K562 (cell line): ENCODE measurements at regions not wholly inside any gene's neighbourhood (a gene's known extent, or its start where the extent isn't known, plus 50 kb on each side); places are given as distances from the start of the nearest gene placed in this dataset.

Experiments used
- ATAC-seq: fragments of 200-7000 bp; cut with Tn5 transposase; 3 replicates; pipeline ENCODE4 v1.9.1; 2020; ENCODE audit warnings: moderate library complexity
- BruUV-seq: library from RNA; stranded (reverse); fragments of 400-500 nt; replicated peaks from 2 replicates; lab custom pipeline; 2021; lab: Mats Ljungman, UMichigan
- CTCF ChIA-PET: fragments of 300-600 bp; formaldehyde crosslinking; extraction: SDS; loops from one replicate; lab custom pipeline; 2021; ENCODE audit warnings: low intra/inter-chr PET ratio; lab: Yijun Ruan, JAX
- POLR2A ChIA-PET: fragments of 300-600, 350-650 bp; sonication (Branson Sonifier 250); formaldehyde crosslinking; extraction: SDS; loops from one replicate; lab custom pipeline; 2021; ENCODE audit warnings: antibody characterized with exemption, inconsistent platforms; lab: Yijun Ruan, JAX
- DNase-seq, 4 experiments: peaks; one replicate each; pipeline versions ENCODE4 v3.0.0 to v3.0.0-alpha.2; 2011 to 2018; ENCODE audit warnings: low spot score in 3 of 4, mixed read lengths in 3 of 4; ENCODE audit errors: extremely low read depth in 1 of 4
- FAIRE-seq: peaks from 2 replicates; lab custom pipeline; 2011; peaks lifted over from hg19 to GRCh38; lab: Jason Lieb, UNC
- H2AFZ ChIP-seq: 2 replicates; pipeline ENCODE4 v1.6.0; 2011; ENCODE audit warnings: low read depth, low read length, control low read depth, inconsistent platforms
- H3K27ac ChIP-seq: fragments of 200-600 bp; 3 replicates; pipeline ENCODE4 v1.8.0; 2011; ENCODE audit warnings: low read depth, mild to moderate bottlenecking, control low read depth, inconsistent platforms, low read length, moderate library complexity, mixed read lengths; ENCODE audit errors: extremely low read depth
- H3K27me3 ChIP-seq, 2 experiments: fragments of 300-600 bp in 1 of 2; 2 replicates in 1 of 2; 3 replicates in 1 of 2; pipeline versions ENCODE4 v1.6.0 to v1.8.0; 2011; ENCODE audit warnings: inconsistent platforms in 2 of 2, low read length in 2 of 2, mild to moderate bottlenecking in 1 of 2, mixed read lengths in 1 of 2, moderate library complexity in 1 of 2; ENCODE audit not compliant: control insufficient read depth in 2 of 2, insufficient read depth in 2 of 2
- H3K36me3 ChIP-seq: fragments of 300-600 bp; 3 replicates; pipeline ENCODE4 v1.8.0; 2011; ENCODE audit warnings: mild to moderate bottlenecking, low read length, inconsistent platforms; ENCODE audit not compliant: control insufficient read depth, insufficient read depth
- H3K4me1 ChIP-seq, 2 experiments: fragments of 200-600 bp in 1 of 2; replicated peaks in 1 of 2; 2 replicates in 1 of 2; 3 replicates in 1 of 2; pipeline versions ENCODE4 v1.5.1 to v1.8.0; 2011; ENCODE audit warnings: inconsistent platforms in 2 of 2, low read length in 2 of 2, mild to moderate bottlenecking in 1 of 2, mixed read lengths in 1 of 2, moderate library complexity in 1 of 2; ENCODE audit not compliant: control insufficient read depth in 2 of 2, insufficient read depth in 2 of 2
- H3K4me2 ChIP-seq: 2 replicates; pipeline ENCODE4 v1.6.1; 2011; ENCODE audit warnings: low read length, control low read depth, inconsistent platforms, mixed read lengths; ENCODE audit not compliant: insufficient read depth
- H3K4me3 ChIP-seq: fragments of 200-600 bp; sonication (generic), shearing (Covaris generic); 2 replicates; pipeline ENCODE4 v1.5.1; 2016; ENCODE audit warnings: control low read depth, inconsistent platforms
- H3K79me2 ChIP-seq: fragments of 200-600 bp; 3 replicates; pipeline ENCODE4 v1.8.0; 2011; ENCODE audit warnings: low read length, inconsistent platforms; ENCODE audit not compliant: control insufficient read depth, insufficient read depth
- H3K9ac ChIP-seq, 2 experiments: 2 replicates each; pipeline versions ENCODE4 v1.6.0 to v1.6.1; 2011; ENCODE audit warnings: low read depth in 2 of 2, low read length in 2 of 2, control low read depth in 1 of 2, inconsistent platforms in 1 of 2, mild to moderate bottlenecking in 1 of 2, mixed read lengths in 1 of 2; ENCODE audit not compliant: insufficient read depth in 1 of 2
- H3K9me1 ChIP-seq: one replicate; pipeline ENCODE4 v1.6.0; 2011; ENCODE audit warnings: inconsistent platforms, mild to moderate bottlenecking, low read length, moderate library complexity; ENCODE audit not compliant: control insufficient read depth, insufficient read depth
- H3K9me3 ChIP-seq: replicated peaks from 2 replicates; pipeline ENCODE4 v1.5.1; 2011; ENCODE audit warnings: low read depth, low read length, inconsistent platforms; ENCODE audit not compliant: control insufficient read depth, insufficient read depth
- H4K20me1 ChIP-seq: replicated peaks from 2 replicates; pipeline ENCODE4 v1.6.1; 2011; ENCODE audit warnings: low read length, inconsistent platforms, mixed read lengths; ENCODE audit not compliant: control insufficient read depth, insufficient read depth
- ARID1B ChIP-seq: fragments of 450-650 bp; IDR thresholded peaks from 2 replicates; pipeline ENCODE4 v1.6.1; 2016; ENCODE audit warnings: antibody characterized with exemption, mild to moderate bottlenecking, inconsistent platforms
- C11orf30 ChIP-seq: fragments of 450-650 bp; IDR thresholded peaks from 2 replicates; pipeline ENCODE4 v1.6.1; 2016; ENCODE audit warnings: low read depth, mild to moderate bottlenecking
- FUS ChIP-seq: fragments of 200-400 bp; formaldehyde crosslinking; optimal IDR thresholded peaks from 2 replicates; pipeline ENCODE3; 2017; ENCODE audit warnings: low read depth, low read length
- HDAC2 ChIP-seq: fragments of 450-650 bp; IDR thresholded peaks from 2 replicates; pipeline ENCODE4 v1.6.1; 2016; ENCODE audit warnings: mild to moderate bottlenecking
- JUND ChIP-seq, 2 experiments: IDR thresholded peaks; 2 replicates in 1 of 2; 3 replicates in 1 of 2; pipeline ENCODE4 v1.6.1; 2011; ENCODE audit warnings: borderline replicate concordance in 2 of 2, low read depth in 2 of 2, low read length in 2 of 2, improper control_type of control experiment in 1 of 2, missing biosample characterization in 1 of 2, missing genetic modification characterization in 1 of 2, missing genetic modification reagents in 1 of 2
- MAX ChIP-seq: sonication (generic); formaldehyde crosslinking; IDR thresholded peaks from 2 replicates; pipeline ENCODE4 v1.9.0; 2022; ENCODE audit warnings: mild to moderate bottlenecking, missing genetic modification reagents
- PCBP2 ChIP-seq: fragments of 200-400 bp; formaldehyde crosslinking; IDR thresholded peaks from 2 replicates; pipeline ENCODE4 v1.6.1; 2018; ENCODE audit warnings: low read length, low read depth, mild to moderate bottlenecking, moderate library complexity; ENCODE audit not compliant: poor library complexity, severe bottlenecking
- POLR2AphosphoS5 ChIP-seq: IDR thresholded peaks from 2 replicates; pipeline ENCODE4 v1.6.1; 2011; ENCODE audit warnings: mild to moderate bottlenecking, low read depth, low read length, moderate library complexity; ENCODE audit not compliant: control insufficient read depth, insufficient read depth
- SETDB1 ChIP-seq: IDR thresholded peaks from one replicate; pipeline ENCODE4 v1.6.1; 2012; ENCODE audit warnings: low read length, control low read depth, inconsistent platforms
- SMARCC2 ChIP-seq: fragments of 450-650 bp; IDR thresholded peaks from 2 replicates; pipeline ENCODE4 v1.6.1; 2017; ENCODE audit warnings: antibody characterized with exemption, moderate library complexity, mild to moderate bottlenecking, low read depth
- TRIM25 ChIP-seq: fragments of 450-650 bp; IDR thresholded peaks from 2 replicates; pipeline ENCODE4 v1.7.0; 2016; ENCODE audit warnings: borderline replicate concordance
- ZFPM2 ChIP-seq: fragments of 250-450 bp; sonication (Bioruptor Pico); IDR thresholded peaks from 2 replicates; pipeline ENCODE4 v1.5.1; 2022; ENCODE audit warnings: mild to moderate bottlenecking
- ZNF592 ChIP-seq: fragments of 450-650 bp; IDR thresholded peaks from 2 replicates; pipeline ENCODE4 v1.6.1; 2017; ENCODE audit warnings: antibody characterized with exemption, mild to moderate bottlenecking
- WGBS: fragments of 100-300 bp; shearing (Covaris generic); methylation state at CpG from one replicate; pipeline ENCODE4 v1.1.6; 2016; ENCODE audit warnings: low coverage, mixed read lengths; ENCODE audit not compliant: insufficient coverage; ENCODE audit errors: missing lambda C conversion rate; 5-methylcytosine and 5-hydroxymethylcytosine counted together
- in situ Hi-C: fragments of 300-500 bp; cut with MboI; formaldehyde crosslinking; loops from 4 replicates; pipeline ENCODE4 v1.15.0; 2018; ENCODE audit warnings: inconsistent platforms, mixed read lengths
- intact Hi-C: fragments of 100-400 bp; cut with micrococcal nuclease; formaldehyde crosslinking; loops from 2 replicates; pipeline ENCODE4 v1.14.2; 2022

- CTCF ChIA-PET, result interaction anchor here (0.7 to 1.0 kb wide), 3 partner anchors 155 to 184 kb away, joined by 3 to 4 read pairs (median 4); no protein-coding TSS in a partner anchor
- H3K27me3 ChIP-seq, result no peaks in the 10 kb centered on the region
- no peaks in the 10 kb centered on the region for H3K9me1 ChIP-seq
- H3K4me2 ChIP-seq, result no peak overlapping the region
- peak; percentile 80 for ATAC-seq
- 0 out of 2 replicates have a peak, but pooled peaks cover 1% of the 10 kb centered on the region for H4K20me1 ChIP-seq
- peaks cover 18 to 22% of the 10 kb centered on the region in 2 experiments for H3K4me1 ChIP-seq
- POLR2A ChIA-PET, result interaction anchor here (0.6 to 5.8 kb wide), 6 partner anchors 9 to 457 kb away, joined by 3 to 15 read pairs (median 4); no protein-coding TSS in a partner anchor
- in situ Hi-C loops (loop anchor here (5.0 kb wide), 1 partner anchor 73 kb away; no protein-coding TSS in a partner anchor), intact Hi-C loops (loop anchor here (2.0 to 10.0 kb wide), 2 partner anchors 36 to 260 kb away; no protein-coding TSS in a partner anchor)
- H3K4me3 ChIP-seq, result no peak overlapping the region
- peak overlapping the region; percentile 49; the same call in 2 of the 3 replicates for H3K27ac ChIP-seq
- BruUV-seq, result no TSS peak
- peaks cover 17% of the 10 kb centered on the region; the same call in 1 of the 3 replicates for H3K36me3 ChIP-seq
- 36% methylated on average over 9 of the region's 9 CpGs for WGBS
- H2AFZ ChIP-seq, result peak overlapping the region; percentile 49; the same call in 1 of the 2 replicates
- H3K9ac ChIP-seq, result no peak overlapping the region
- DNase-seq, result peak; percentile 71 to 84 (median 76)
- no peaks in the 10 kb centered on the region for H3K79me2 ChIP-seq
- FAIRE-seq, result peak; percentile 88
- H3K9me3 ChIP-seq, result no peaks in the 10 kb centered on the region
- TF ChIP-seq ZNF592 (0 out of 2 replicates have a peak, but pooled peaks have one; percentile 32), C11orf30 (peak; percentile 60), MAX (CRISPR knock-in tag) (peak; percentile 64; the same call in 1 of the 2 replicates), FUS (no peak), SMARCC2 (0 out of 2 replicates have a peak, but pooled peaks have one; percentile 50), PCBP2 (no peak), TRIM25 (no peak), ARID1B (peak; percentile 72), JUND (IDR thresholded peaks at IDR 0.05; ENCODE audit: borderline replicate concordance, low read depth, low read length) (peak; percentile 96), JUND (tag; IDR thresholded peaks at IDR 0.05; ENCODE audit: borderline replicate concordance, low read depth, low read length) (peak; percentile 88; the same call in 2 of the 3 replicates), SETDB1 (no peak), ZFPM2 (CRISPR knock-in tag) (no peak), HDAC2 (peak; percentile 20; the same call in 1 of the 2 replicates), POLR2AphosphoS5 (no peak)
These were observed 114.2 kb upstream of the IPO9 start for GRCh38 chr1:201714542-201715329.
